Fibroblast of skin of right biceps (primary cell): ENCODE measurements at regions not wholly inside any gene's neighbourhood (a gene's known extent, or its start where the extent isn't known, plus 50 kb on each side); places are given as distances from the start of the nearest gene placed in this dataset.

Source experiments
- DNase-seq: peaks from one replicate; pipeline ENCODE4 v3.0.0-alpha.2; 2013

DNA sequence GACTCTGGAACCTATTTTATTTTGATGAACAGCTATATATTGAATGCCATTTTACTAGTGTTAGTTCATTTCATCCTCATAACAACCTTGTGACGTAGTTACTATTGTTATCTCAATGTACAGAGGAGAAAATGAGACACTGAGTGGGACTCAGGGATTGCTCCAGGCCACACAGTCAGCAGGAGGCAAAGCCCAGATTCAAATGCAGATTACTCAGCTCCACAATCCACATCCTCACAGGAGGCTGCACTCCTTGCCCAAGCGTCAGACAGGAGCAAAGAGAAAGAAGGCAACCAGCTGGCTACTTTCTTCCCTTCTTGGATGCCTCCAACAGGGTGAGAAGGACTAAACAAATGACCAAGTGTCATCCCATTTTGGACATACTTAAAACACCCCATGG is 92.0 kb upstream of the CCDC54 start:
- no peak for DNase-seq

- DNase-seq, result no peak
These were observed 87.9 kb upstream of the CCDC54 start for GRCh38 chr3:107289354-107289753.

GRCh38 chr3:107294117-107294516 is 83.1 kb upstream of the CCDC54 start:
- no peak for DNase-seq

DNA sequence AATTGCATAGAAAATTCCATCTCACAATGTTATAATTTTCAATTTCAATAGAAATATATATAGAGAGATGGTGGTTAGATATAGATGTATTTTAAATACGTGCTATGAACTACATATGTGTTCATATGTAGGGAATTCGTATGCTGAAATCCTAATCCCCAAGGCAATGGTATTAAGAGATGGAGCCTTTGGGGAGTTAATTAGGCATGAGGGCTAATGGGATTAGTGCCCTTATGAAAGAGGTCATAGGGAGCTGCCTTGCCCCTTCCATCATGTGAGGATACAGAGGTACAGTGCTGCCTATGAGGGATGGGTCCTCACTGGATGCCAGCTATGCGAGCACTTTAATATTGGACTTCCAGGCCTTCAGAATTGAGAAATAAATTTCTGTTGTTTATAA is 79.6 kb upstream of the CCDC54 start:
- no peak for DNase-seq

DNA sequence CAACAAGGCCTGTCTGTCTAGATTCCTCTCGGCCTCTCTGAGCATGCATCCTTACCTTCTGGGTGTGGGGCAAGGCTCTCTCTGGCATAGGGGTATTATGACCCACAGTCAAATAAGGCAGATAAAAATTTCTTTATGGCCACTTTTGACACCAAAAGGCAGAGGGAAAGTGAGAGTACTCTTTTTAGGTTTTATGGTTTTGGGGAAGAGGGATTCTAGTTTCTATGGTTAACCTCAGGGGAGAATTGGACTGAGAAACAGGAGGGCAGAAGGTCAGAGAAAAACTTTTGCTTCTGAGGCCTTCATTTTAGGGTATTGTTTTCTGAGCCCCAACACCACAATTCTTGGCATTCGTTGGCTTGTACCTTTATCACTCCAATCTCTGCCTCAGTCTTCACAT is 70.0 kb upstream of the CCDC54 start:
- DNase-seq, result no peak

GRCh38 chr3:107308716-107309115 is 68.5 kb upstream of the CCDC54 start:
- DNase-seq, result no peak

DNA sequence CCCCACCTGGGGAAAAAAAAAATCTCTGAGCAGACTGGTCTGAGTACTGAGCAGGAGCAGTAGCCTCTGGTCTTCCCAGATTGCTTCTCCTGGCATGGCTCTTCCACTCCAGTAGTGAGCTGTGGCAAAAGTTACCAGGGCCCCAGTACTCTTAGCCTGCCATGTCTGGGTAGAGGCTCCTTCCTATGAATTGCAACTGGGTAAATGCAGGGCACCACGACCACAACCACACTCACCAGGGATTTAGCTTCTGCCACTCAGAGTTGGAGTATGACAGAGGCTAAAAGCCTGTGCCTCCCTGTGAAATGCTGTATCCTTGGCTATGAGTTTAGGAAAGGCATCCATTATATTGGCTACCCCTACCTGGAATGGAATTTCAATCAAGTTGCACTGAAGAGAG is 67.9 kb upstream of the CCDC54 start:
- DNase-seq, result no peak

GRCh38 chr3:107313711-107314110 is 63.5 kb upstream of the CCDC54 start:
- no peak for DNase-seq

- DNase-seq, result peak; percentile 36
These were observed 62.1 kb upstream of the CCDC54 start for GRCh38 chr3:107315141-107315540.

GRCh38 chr3:107323723-107324122 is 53.5 kb upstream of the CCDC54 start:
- no peak for DNase-seq

DNA sequence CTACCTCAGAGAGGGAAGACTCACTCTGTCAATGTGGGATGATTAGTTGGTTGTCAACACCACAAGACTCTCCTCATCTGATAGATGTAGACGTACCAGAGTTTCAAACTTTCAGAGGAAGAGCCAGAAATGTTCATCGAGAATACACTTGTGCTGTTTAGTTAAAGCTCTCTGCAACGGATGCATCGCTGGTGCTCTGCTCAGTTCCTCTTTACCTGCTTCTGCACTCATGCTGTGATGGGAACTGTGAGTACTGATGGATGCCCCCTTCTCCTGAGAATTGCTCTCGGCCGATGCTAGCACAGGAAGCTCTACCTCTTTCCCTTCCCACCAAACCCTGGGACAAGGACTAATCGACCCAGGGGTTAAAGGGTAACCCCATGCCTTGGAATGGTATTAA is 51.8 kb upstream of the CCDC54 start:
- DNase-seq, result no peak
